Caco-2 (cell line): ENCODE measurements at regions not wholly inside any gene's neighbourhood (a gene's known extent, or its start where the extent isn't known, plus 50 kb on each side); places are given as distances from the start of the nearest gene placed in this dataset.

Experiments used
- BruUV-seq: library from RNA; stranded (reverse); fragments of 400-500 nt; replicated peaks from 2 replicates; lab custom pipeline; 2021; lab: Mats Ljungman, UMichigan
- CTCF ChIA-PET: fragments of 300-600 bp; sonication (Branson Sonifier 250); formaldehyde crosslinking; loops from one replicate; lab custom pipeline; 2022; ENCODE audit warnings: antibody characterized with exemption; lab: Charles Lee
- POLR2A ChIA-PET: fragments of 300-600 bp; sonication (Branson Sonifier 250); formaldehyde crosslinking; loops from one replicate; lab custom pipeline; 2022; ENCODE audit warnings: antibody characterized with exemption; lab: Charles Lee
- DNase-seq, 2 experiments: peaks; one replicate each; pipeline versions ENCODE4 v3.0.0 to v3.0.0-alpha.2; 2020 to 2022
- H3K27me3 ChIP-seq: replicated peaks from 2 replicates; pipeline ENCODE4 v1.6.0; 2011; ENCODE audit warnings: low read length; ENCODE audit not compliant: control insufficient read depth, insufficient read depth
- H3K36me3 ChIP-seq: 2 replicates; pipeline ENCODE4 v1.5.1; 2011; ENCODE audit warnings: low read length; ENCODE audit not compliant: control insufficient read depth, insufficient read depth
- H3K4me1 ChIP-seq: fragments of 250-450 bp; sonication (Bioruptor Pico); 2 replicates; pipeline ENCODE4 v1.5.1; 2020; ENCODE audit warnings: mild to moderate bottlenecking
- H3K4me3 ChIP-seq: 2 replicates; pipeline ENCODE4 v1.5.1; 2011; ENCODE audit warnings: low read depth, mild to moderate bottlenecking, control low read depth, low read length
- H3K9me3 ChIP-seq: fragments of 250-450 bp; sonication (Bioruptor Pico); 2 replicates; pipeline ENCODE4 v1.5.1; 2020; ENCODE audit warnings: mild to moderate bottlenecking, moderate library complexity
- H3K27ac Mint-ChIP-seq: one replicate; pipeline ENCODE4 v1.8.0; 2022; ENCODE audit warnings: mixed read lengths; ENCODE audit not compliant: unreplicated experiment
- H3K27me3 Mint-ChIP-seq: one replicate; pipeline ENCODE4 v1.8.0; 2022; ENCODE audit warnings: mixed read lengths; ENCODE audit not compliant: insufficient read depth, unreplicated experiment
- H3K36me3 Mint-ChIP-seq: one replicate; pipeline ENCODE4 v1.8.0; 2022; ENCODE audit warnings: mild to moderate bottlenecking, mixed read lengths; ENCODE audit not compliant: insufficient read depth, unreplicated experiment
- H3K4me1 Mint-ChIP-seq: one replicate; pipeline ENCODE4 v1.8.0; 2022; ENCODE audit warnings: low read depth, mixed read lengths; ENCODE audit not compliant: unreplicated experiment
- H3K4me3 Mint-ChIP-seq: one replicate; pipeline ENCODE4 v1.8.0; 2022; ENCODE audit warnings: mild to moderate bottlenecking, moderate library complexity, mixed read lengths; ENCODE audit not compliant: unreplicated experiment
- H3K9me3 Mint-ChIP-seq: one replicate; pipeline ENCODE4 v1.8.0; 2022; ENCODE audit warnings: mixed read lengths; ENCODE audit not compliant: unreplicated experiment
- intact Hi-C: fragments of 100-400 bp; cut with micrococcal nuclease; formaldehyde crosslinking; loops from one replicate; pipeline ENCODE4 v1.10.0; 2022; ENCODE audit not compliant: unreplicated experiment
- TF ChIP-seq, protein P1 (sequence below), 2 experiments: fragments of 200-600 bp in 1 of 2; IDR thresholded peaks; 1 replicate in 1 of 2; 2 replicates in 1 of 2; pipeline versions ENCODE4 v1.5.1 to v1.8.0; 2011 to 2022; ENCODE audit warnings: antibody characterized with exemption in 1 of 2, control low read depth in 1 of 2, inconsistent platforms in 1 of 2, low read depth in 1 of 2, low read length in 1 of 2, mild to moderate bottlenecking in 1 of 2, moderate library complexity in 1 of 2; ENCODE audit not compliant: insufficient read depth in 1 of 2, severe bottlenecking in 1 of 2, unreplicated experiment in 1 of 2

DNA sequence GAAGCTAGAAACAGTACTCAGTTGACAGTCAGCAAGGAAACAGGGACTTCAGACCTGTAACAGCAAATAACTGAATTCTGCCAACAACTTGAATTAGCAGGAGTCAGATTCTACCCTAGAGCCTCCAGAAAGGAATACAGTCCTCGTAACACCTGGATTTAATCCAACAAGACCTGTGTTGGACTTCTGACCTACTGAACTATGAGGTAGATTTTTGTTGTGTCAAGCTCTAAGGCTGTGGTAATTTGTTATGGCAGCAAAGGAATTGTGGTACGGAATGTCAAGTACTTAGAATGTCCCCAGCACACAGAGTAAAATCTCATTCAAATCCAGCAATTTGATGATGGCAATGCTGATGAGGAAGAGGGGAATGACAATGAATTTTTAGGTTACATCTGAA, 234.1 kb downstream of the LRRN1 start:
- Mint-ChIP-seq H3K36me3 (no peaks in the 10 kb centered on the region), H3K27ac (no peak overlapping the region)

DNA sequence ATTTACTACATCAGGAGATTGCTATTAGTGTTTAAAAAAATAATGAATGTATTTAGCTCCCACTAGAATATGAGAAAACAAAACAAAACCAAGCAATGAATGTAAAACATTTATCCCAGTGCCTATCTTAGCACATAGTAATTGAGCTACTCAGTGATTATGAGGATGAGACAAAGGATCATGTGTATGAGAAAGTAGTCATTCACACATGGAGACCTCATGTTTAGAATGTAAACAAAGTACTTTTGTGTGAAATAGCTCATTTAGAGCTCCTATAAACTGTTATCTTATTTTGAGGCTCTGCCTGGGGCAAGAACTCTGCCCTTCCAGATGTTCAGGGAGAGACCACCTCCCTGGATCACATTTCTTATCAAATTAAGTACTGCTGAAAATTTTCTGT, 236.8 kb downstream of the LRRN1 start:
- no peaks in the 10 kb centered on the region for H3K27me3 Mint-ChIP-seq
- H3K36me3 ChIP-seq: no peaks in the 10 kb centered on the region
- H3K9me3 Mint-ChIP-seq: peaks cover 13% of the 10 kb centered on the region
- no peaks in the 10 kb centered on the region for H3K9me3 ChIP-seq
- BruUV-seq: no TSS peak
- POLR2A ChIA-PET: no interaction called here
- peaks cover 10% of the 10 kb centered on the region for H3K4me1 Mint-ChIP-seq
- TF ChIP-seq, protein P1, sequence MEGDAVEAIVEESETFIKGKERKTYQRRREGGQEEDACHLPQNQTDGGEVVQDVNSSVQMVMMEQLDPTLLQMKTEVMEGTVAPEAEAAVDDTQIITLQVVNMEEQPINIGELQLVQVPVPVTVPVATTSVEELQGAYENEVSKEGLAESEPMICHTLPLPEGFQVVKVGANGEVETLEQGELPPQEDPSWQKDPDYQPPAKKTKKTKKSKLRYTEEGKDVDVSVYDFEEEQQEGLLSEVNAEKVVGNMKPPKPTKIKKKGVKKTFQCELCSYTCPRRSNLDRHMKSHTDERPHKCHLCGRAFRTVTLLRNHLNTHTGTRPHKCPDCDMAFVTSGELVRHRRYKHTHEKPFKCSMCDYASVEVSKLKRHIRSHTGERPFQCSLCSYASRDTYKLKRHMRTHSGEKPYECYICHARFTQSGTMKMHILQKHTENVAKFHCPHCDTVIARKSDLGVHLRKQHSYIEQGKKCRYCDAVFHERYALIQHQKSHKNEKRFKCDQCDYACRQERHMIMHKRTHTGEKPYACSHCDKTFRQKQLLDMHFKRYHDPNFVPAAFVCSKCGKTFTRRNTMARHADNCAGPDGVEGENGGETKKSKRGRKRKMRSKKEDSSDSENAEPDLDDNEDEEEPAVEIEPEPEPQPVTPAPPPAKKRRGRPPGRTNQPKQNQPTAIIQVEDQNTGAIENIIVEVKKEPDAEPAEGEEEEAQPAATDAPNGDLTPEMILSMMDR (IDR thresholded peaks at IDR 0.05; ENCODE audit: insufficient read depth in 1 of 2, low read depth in 1 of 2, low read length in 1 of 2, severe bottlenecking in 1 of 2, unreplicated experiment in 1 of 2): no peak
- no peak overlapping the region for H3K4me3 Mint-ChIP-seq
- intact Hi-C loops: no loop called here
- H3K27ac Mint-ChIP-seq: no peak overlapping the region
- no peak for DNase-seq
- no peaks in the 10 kb centered on the region for H3K36me3 Mint-ChIP-seq
- no peaks in the 10 kb centered on the region for H3K27me3 ChIP-seq
- H3K4me3 ChIP-seq: no peak overlapping the region
- peaks cover 13% of the 10 kb centered on the region for H3K4me1 ChIP-seq
- CTCF ChIA-PET: no interaction called here

More for the DNA sequence above, 234.1 kb downstream of the LRRN1 start:
- Histone ChIP-seq H3K36me3 (no peaks in the 10 kb centered on the region), H3K9me3 (no peaks in the 10 kb centered on the region), H3K4me1 (peaks cover 23% of the 10 kb centered on the region), H3K4me3 (no peak overlapping the region), H3K27me3 (no peaks in the 10 kb centered on the region)
- DNase-seq: no peak
- Mint-ChIP-seq H3K27me3 (no peaks in the 10 kb centered on the region), H3K4me3 (no peak overlapping the region), H3K9me3 (peaks cover 13% of the 10 kb centered on the region), H3K4me1 (peaks cover 10% of the 10 kb centered on the region)
- ChIA-PET POLR2A (no interaction called here), CTCF (no interaction called here)
- TF ChIP-seq, protein P1 (IDR thresholded peaks at IDR 0.05; ENCODE audit: insufficient read depth in 1 of 2, low read depth in 1 of 2, low read length in 1 of 2, severe bottlenecking in 1 of 2, unreplicated experiment in 1 of 2): no peak
- BruUV-seq: no TSS peak
- intact Hi-C loops: no loop called here

DNA sequence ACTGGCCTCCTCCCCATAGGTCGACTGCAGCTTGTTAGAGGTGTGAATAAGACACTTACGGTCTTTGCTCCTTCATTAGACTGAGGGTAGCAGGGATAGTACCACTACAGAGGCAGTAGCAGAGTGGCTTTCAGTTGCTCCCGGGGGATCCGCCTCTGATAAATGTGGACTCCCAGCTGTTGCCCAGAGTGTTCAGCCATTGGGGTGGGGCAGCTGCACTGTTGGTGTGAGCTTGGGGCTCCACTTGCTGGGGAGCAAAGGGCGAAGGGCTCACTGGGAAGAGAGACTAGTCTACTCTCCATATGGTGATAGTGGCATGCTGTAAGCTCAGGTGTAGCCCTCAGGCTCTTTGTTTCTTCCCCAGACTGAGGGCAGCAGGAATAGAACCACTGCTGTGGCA, 239.1 kb downstream of the LRRN1 start:
- Histone ChIP-seq H3K4me3 (no peak overlapping the region), H3K4me1 (no peaks in the 10 kb centered on the region), H3K27me3 (no peaks in the 10 kb centered on the region), H3K9me3 (no peaks in the 10 kb centered on the region), H3K36me3 (no peaks in the 10 kb centered on the region)
- no peaks in the 10 kb centered on the region for H3K4me1 Mint-ChIP-seq
- intact Hi-C loops: no loop called here
- no peaks in the 10 kb centered on the region for H3K36me3 Mint-ChIP-seq
- TF ChIP-seq, protein P1 (IDR thresholded peaks at IDR 0.05; ENCODE audit: insufficient read depth in 1 of 2, low read depth in 1 of 2, low read length in 1 of 2, severe bottlenecking in 1 of 2, unreplicated experiment in 1 of 2): no peak
- no peaks in the 10 kb centered on the region for H3K9me3 Mint-ChIP-seq
- POLR2A ChIA-PET: no interaction called here
- BruUV-seq: no TSS peak
- no peak overlapping the region for H3K4me3 Mint-ChIP-seq
- CTCF ChIA-PET: no interaction called here
- no peaks in the 10 kb centered on the region for H3K27me3 Mint-ChIP-seq
- no peak overlapping the region for H3K27ac Mint-ChIP-seq
- DNase-seq: no peak
